ENCODE measurements at regions not wholly inside any gene's neighbourhood (a gene's known extent, or its start where the extent isn't known, plus 50 kb on each side); places are given as distances from the start of the nearest gene placed in this dataset.
A peak's percentile ranks its signal among the peaks of the same experiment; 100 is the strongest.
"Not testable (repeated sequence)": the region's sequence is repeated elsewhere in the genome, so short reads cannot be mapped to it uniquely, and the experiment has no call there.

- no peak for DNase-seq (ENCODE audit: low spot score)
Observed at GRCh38 chr17:83191388-83192160, 112.2 kb downstream of the METRNL start.

DNA sequence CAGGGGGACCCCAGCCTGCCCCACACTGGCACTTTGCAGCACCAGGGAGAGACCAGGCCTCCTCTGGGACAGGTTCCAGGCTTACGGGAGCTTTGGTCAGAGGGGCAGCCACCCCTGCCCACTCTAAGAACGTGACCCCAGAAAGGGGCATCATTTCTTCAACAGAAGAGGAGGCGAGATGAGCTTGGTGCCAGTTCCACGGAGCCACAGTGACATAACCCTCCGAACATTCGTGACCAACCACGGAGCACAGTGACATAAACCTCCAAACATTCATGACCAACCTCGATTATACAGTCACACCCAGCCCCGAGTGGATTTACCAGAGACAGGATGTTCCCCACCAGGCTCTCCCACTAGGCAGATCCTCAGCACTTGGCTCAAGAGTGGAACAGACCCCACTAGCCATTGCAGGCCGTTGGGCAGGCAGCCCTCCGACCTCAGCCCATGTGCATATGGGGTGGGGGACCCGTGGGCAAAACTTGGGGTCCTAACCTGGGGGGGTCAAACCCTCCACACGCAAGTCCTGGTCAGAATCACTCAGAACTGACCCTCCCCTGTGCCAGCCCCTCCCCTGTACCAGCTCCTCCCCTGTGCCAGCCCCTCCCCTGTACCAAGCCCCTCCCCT, 112.9 kb downstream of the METRNL start:
- DNase-seq (ENCODE audit: low spot score), result no peak

DNA sequence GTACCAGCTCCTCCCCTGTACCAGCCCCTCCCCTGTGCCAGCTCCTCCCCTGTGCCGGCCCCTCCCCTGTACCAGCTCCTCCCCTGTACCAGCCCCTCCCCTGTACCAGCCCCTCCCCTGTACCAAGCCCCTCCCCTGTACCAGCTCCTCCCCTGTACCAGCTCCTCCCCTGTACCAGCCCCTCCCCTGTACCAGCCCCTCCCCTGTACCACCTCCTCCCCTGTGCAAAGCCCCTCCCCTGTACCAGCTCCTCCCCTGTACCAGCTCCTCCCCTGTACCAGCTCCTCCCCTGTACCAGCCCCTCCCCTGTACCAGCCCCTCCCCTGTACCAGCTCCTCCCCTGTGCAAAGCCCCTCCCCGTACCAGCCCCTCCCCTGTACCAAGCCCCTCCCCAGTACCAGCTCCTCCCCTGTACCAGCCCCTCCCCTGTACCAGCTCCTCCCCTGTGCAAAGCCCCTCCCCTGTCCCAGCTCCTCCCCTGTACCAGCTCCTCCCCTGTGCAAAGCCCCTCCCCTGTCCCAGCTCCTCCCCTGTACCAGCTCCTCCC, 113.5 kb downstream of the METRNL start:
- not testable (repeated sequence) for DNase-seq (ENCODE audit: low spot score)

GRCh38 chr17:83193336-83194185, 114.2 kb downstream of the METRNL start:
- no peak for DNase-seq (ENCODE audit: low spot score)

GRCh38 chr17:83194186-83194561, 114.8 kb downstream of the METRNL start:
- no peak for DNase-seq (ENCODE audit: low spot score)

DNA sequence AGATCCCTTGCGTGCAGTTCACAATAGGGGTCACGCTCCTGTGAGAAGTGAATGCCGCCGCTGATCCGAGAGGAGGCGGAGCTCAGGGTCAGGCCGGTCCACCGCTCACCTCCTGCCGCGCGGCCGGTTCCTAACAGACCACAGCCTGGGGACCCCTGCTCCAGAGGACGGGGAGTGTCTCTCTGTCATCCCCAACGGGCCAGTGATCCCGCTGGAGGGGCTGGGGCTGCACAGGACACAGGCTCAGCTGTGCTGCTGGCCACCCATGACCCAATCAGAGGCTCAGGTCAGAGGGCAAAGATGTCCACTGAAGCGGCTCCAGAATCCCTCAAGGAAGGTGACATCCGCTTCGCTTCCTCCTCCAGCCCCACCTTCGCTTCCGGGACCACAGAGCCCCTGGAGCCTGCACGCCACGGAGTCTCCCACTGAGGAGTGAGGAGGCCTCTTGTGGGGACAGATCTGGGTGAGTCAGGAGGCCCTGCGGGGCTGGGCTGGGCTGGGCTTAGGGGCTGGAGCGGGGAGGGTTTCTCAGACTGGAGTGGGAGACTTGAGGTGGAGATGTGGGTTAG, 115.4 kb downstream of the METRNL start:
- peak; percentile 47 for DNase-seq (ENCODE audit: low spot score)

DNA sequence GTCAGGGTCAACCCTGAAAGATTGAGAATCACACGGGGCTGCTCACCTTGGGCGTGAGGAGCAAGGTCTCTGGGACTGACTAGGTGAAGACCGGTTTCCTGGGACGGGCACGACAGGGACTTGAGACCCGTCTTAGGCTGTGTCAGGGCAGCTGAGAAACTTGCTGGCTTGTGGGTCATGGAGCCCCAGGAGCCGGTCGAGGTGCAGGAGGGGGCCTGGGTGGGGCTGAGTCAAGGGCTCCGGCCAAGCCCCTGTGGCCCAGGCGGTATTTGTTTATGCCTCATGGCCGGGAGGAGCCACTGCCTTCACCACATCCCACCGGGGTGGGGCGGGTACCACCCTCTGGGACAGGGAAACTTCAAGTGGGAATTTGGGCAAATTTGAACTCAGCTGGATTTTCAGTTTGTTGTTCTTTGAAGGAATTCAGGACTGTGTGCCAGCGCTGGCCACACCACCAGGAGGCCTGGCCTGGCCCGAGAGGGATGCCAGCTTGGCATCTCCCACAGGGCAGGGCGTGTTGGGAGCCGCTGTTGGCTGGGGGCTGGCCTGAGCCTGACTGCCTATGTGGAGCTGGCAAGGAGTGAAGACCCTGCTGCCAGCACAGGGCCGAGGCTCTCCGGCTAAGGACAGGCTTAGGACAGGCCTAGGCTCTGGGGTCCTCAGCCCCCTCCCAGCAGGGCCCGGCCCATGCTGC, 116.1 kb downstream of the METRNL start:
- DNase-seq (ENCODE audit: low spot score), result peak; percentile 74

DNA sequence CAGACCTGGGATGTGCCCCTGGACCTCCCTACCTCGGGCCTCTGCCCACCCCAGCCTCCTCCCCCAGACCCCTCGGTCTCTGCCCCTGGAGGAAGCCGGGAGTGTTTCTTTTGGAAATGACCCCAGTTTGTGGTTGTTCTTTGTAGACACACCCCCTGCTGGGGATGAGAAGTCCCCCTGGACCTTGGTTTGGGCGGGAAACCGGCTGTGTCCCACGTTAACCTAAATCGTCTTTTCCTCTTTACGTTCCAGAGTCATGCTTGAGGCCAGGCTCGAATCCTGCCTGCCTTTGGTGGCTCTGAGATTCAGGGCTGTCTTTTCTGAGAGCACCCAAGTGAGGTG, 116.6 kb downstream of the METRNL start:
- DNase-seq (ENCODE audit: low spot score), result peak; percentile 42

DNA sequence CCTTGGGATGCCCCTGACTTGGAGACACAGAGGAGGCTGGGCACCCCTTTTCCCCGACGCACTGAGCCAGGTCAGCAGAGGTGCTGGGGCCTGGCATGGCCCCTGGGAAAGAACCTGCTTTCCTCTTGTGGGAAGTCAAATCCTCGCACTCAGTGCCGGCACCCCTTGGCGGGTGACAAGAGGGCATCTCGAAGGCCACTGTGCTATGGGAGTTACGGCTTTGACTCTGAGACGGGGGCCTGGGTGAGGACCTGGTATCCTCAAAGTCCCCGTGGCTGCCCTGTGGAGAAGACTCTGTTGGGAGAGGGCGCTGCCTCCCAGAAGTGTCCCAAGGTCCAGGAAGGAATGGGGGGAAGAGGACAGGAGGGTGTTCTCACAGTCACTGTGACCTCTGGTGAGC, 117.0 kb downstream of the METRNL start:
- DNase-seq (ENCODE audit: low spot score), result no peak

- DNase-seq (ENCODE audit: low spot score), result no peak
Observed at GRCh38 chr17:83196973-83197880, 117.8 kb downstream of the METRNL start.

DNA sequence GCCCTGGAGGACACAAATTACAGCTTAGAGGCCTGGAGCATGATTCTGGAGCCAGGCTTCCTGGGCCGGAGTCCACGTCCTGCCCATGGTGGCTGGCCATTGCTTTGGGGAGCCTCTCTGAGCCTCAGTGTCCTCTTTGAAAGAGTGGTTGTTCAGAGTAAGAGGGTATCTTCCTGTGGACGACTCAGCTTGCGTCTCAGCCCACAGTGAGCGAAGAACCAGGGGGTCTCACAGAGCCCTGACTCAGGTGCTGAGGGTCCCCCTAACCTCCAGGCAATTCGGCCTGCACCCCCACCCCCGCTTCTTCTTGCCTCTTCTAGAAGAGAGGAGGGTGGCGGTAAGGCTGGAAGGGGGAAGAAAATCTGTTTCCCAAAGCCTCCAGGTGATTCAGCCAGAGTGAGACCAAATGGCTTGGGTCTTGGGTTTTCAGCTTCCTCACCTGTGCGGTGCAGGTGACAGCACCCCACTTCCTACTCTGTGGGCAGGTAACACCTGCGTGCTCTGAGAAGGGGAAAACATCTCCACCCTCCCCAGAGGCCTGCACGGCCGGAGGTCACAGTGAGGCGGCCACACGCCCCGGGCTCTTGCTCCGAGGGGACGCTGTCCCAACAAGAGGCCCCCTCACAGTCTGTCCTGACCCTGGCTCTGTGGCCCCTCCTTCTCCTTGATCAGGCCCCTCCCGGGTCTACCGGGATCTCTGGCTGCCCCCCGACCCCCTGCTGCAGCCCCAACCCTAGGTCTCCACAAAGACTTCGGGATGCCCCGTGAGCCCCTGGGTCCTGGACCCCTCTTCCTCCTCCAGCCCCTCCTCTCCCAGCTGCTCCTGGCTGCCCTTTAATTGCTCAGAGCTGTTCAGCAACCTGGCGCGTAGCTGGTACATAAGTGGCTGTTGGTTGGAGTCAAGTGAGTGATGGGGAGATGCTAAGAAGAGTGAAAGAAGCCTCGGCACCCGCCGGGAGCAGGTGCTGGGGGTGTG, 119.2 kb downstream of the METRNL start:
- no peak for DNase-seq (ENCODE audit: low spot score)

- DNase-seq (ENCODE audit: low spot score), result no peak
Observed at GRCh38 chr17:83199500-83200201, 120.2 kb downstream of the METRNL start.

DNA sequence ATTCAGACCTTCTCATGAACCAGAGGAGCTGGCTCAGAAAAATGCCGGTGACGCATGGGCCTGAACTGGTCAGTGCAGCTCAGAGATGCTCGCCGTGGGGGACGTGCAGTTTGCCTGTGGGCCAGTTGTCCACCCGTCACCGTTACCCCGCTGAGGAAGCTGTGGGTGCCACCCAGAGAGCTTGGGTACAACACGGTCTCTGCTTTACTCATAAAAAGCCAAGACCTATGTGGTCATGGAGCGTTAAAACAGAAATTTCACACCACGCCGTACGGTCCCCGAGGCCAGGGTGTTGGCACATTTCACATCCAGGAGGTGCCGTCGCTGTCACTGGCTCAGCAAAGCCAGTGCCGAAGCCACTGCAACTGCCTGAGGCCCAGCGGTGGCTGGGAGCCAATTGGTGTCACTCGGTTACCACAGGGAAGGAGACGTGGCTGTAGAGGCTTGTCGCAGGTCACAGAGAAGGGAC, 120.9 kb downstream of the METRNL start:
- peak; percentile 48 for DNase-seq (ENCODE audit: low spot score)

DNA sequence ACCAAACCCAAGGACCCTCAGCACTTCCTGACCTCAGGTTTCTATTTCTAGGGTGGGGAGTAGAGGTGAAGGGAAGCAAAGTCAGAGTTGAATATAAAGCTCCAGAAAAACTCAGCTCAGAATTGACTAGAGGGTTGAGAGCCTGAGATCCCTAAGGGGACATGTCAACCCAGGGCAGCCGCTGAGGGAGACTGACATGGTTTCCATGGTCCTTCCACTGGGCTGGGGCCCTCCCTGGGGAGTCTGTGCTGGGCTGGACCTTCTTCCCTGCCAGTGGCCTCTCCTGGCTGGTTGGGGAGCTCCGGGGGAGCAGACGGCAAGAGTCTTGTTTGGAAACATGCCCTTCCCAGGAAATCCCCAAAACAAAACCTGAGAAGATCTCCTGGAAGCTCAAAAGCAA, 121.3 kb downstream of the METRNL start:
- no peak for DNase-seq (ENCODE audit: low spot score)

DNA sequence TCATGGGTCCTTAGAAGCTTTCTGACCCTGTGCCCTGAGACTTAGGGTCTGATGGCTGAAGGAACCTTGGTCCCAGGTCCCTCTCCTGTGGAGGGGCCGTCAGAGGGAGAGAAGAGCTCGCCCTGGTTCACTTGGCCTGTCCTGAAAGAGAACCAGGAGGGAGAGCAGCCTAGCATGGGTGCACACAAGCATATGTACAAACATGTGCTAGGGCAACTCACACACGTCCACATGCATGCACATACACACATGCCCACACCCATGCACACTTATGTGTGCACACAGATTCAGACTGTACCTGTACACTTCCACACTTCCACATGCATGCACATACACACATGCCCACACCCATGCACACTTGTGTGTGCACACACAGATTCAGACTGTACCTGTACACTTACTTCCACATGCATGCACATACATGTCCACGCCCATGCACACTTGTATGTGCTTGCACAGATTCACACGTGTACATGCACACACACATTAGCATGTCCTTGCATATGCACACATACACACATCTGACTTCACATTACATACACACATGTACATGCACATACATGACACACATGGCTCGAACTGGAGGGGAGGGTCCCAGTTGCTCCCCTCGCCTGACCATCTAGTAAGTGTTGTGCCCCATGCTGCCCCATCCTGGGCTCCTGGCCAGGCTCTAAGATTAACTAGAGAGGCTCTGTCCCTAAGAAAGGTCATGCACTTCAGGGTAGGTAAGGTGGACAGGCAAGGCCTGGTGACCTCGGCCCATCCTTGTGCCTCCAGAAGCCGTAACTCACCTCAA, 122.0 kb downstream of the METRNL start:
- no peak for DNase-seq (ENCODE audit: low spot score)

- no peak for DNase-seq (ENCODE audit: low spot score)
Observed at GRCh38 chr17:83202002-83203000, 122.9 kb downstream of the METRNL start.

Data from H4 (cell line).